Gastroesophageal sphincter (tissue), 4 donors: ENCODE measurements at regions not wholly inside any gene's neighbourhood (a gene's known extent, or its start where the extent isn't known, plus 50 kb on each side); places are given as distances from the start of the nearest gene placed in this dataset.
A peak's percentile ranks its signal among the peaks of the same experiment; 100 is the strongest.

Source experiments
- ATAC-seq: fragments of 150-250 bp; one replicate; pipeline ENCODE4 v1.9.1; 2016; ENCODE audit warnings: mild to moderate bottlenecking, moderate library complexity
- H3K27ac ChIP-seq, 4 donors: fragments of 200-600 bp; sonication (generic) in 3 of 4; 1 replicate in 3 of 4; 2 replicates in 1 of 4; pipeline ENCODE4 v1.5.1; 2016 to 2019
- H3K27me3 ChIP-seq: fragments of 200-600 bp; sonication (generic); one replicate; pipeline ENCODE4 v1.5.1; 2019
- H3K36me3 ChIP-seq, 2 donors: fragments of 200-600 bp; sonication (generic); one replicate each; pipeline ENCODE4 v1.5.1; 2019; ENCODE audit warnings: control low read depth in 1 of 2
- H3K4me1 ChIP-seq, 3 donors: fragments of 200-600 bp; sonication (generic); 1 replicate in 2 of 3; 2 replicates in 1 of 3; pipeline ENCODE4 v1.5.1; 2016 to 2019; ENCODE audit warnings: control low read depth in 2 of 3
- H3K4me3 ChIP-seq, 2 donors: fragments of 200-600 bp; sonication (generic); one replicate each; pipeline ENCODE4 v1.5.1; 2019; ENCODE audit warnings: mild to moderate bottlenecking in 1 of 2, moderate library complexity in 1 of 2
- H3K9me3 ChIP-seq, 3 donors: fragments of 200-600 bp; sonication (generic); one replicate each; pipeline ENCODE4 v1.5.1; 2017 to 2019; ENCODE audit warnings: control low read depth in 2 of 3
- CTCF ChIP-seq, 4 experiments: fragments of 200-600 bp in 2 of 4; fragments of 450-650 bp in 2 of 4; sonication (generic) in 1 of 4; IDR thresholded peaks; one replicate each; pipeline ENCODE4 v1.5.1; 2017 to 2019; ENCODE audit warnings: antibody characterized with exemption in 4 of 4, mild to moderate bottlenecking in 2 of 4, moderate library complexity in 2 of 4
- EP300 ChIP-seq: sonication (generic); formaldehyde crosslinking; IDR thresholded peaks from one replicate; pipeline ENCODE4 v1.6.1; 2017; ENCODE audit warnings: antibody characterized with exemption, mild to moderate bottlenecking
- POLR2A ChIP-seq, 2 donors: fragments of 450-650 bp; IDR thresholded peaks; one replicate each; pipeline ENCODE4 v1.6.1; 2017; ENCODE audit warnings: antibody characterized with exemption in 2 of 2, mild to moderate bottlenecking in 2 of 2, moderate library complexity in 1 of 2
- POLR2AphosphoS5 ChIP-seq: sonication (generic); formaldehyde crosslinking; IDR thresholded peaks from one replicate; pipeline ENCODE4 v1.6.1; 2017; ENCODE audit warnings: antibody characterized with exemption
- WGBS, 2 donors: methylation state at CpG; one replicate each; pipeline ENCODE4 v1.1.5; 2018; ENCODE audit warnings: low coverage in 1 of 2; 5-methylcytosine and 5-hydroxymethylcytosine counted together
- small RNA-seq, 4 donors: library from RNA; depleted of rRNA; stranded (forward); fragments of <200 nt; gene quantifications; one replicate each; pipeline ENCODE3, GENCODE V24; 2016

GRCh38 chrX:82813671-82814078 lies 694.4 kb upstream of the POU3F4 start:
- TF ChIP-seq EP300 (no peak), POLR2AphosphoS5 (peak; percentile 18), CTCF (IDR thresholded peaks at IDR 0.05) (no peak), POLR2A (IDR thresholded peaks at IDR 0.05) (no peak)
- H3K4me3 ChIP-seq: no peak overlapping the region
- H3K9me3 ChIP-seq: no peaks in the 10 kb centered on the region
- H3K27ac ChIP-seq: no peak overlapping the region
- ATAC-seq: no peak
- H3K4me1 ChIP-seq: no peaks in the 10 kb centered on the region
- no peaks in the 10 kb centered on the region for H3K27me3 ChIP-seq
- no peaks in the 10 kb centered on the region for H3K36me3 ChIP-seq
- 40 to 57% methylated on average over 1 of the region's 1 CpG for WGBS, 2 donors

- Histone ChIP-seq H3K36me3 (no peaks in the 10 kb centered on the region), H3K27ac (no peak overlapping the region), H3K4me1 (no peaks in the 10 kb centered on the region), H3K27me3 (no peaks in the 10 kb centered on the region), H3K9me3 (no peaks in the 10 kb centered on the region), H3K4me3 (no peak overlapping the region)
- no peak for ATAC-seq
- 48 to 65% methylated on average over 3 of the region's 3 CpGs for WGBS, 2 donors
- no peak for TF ChIP-seq EP300
- TF ChIP-seq CTCF (IDR thresholded peaks at IDR 0.05): no peak
- TF ChIP-seq POLR2AphosphoS5: no peak
- TF ChIP-seq POLR2A (IDR thresholded peaks at IDR 0.05): no peak
These were observed 692.1 kb upstream of the POU3F4 start for GRCh38 chrX:82816001-82816400.

- no peaks in the 10 kb centered on the region for H3K9me3 ChIP-seq
- no peak overlapping the region for H3K4me3 ChIP-seq
- H3K27ac ChIP-seq: no peak overlapping the region
- WGBS, 2 donors: 56 to 61% methylated on average over 1 to 2 of the region's 2 CpGs
- TF ChIP-seq POLR2A (IDR thresholded peaks at IDR 0.05) (no peak), EP300 (no peak), CTCF (IDR thresholded peaks at IDR 0.05) (no peak), POLR2AphosphoS5 (no peak)
- H3K27me3 ChIP-seq: no peaks in the 10 kb centered on the region
- H3K36me3 ChIP-seq: no peaks in the 10 kb centered on the region
- no peaks in the 10 kb centered on the region for H3K4me1 ChIP-seq
- ATAC-seq: no peak
These were observed 691.5 kb upstream of the POU3F4 start for GRCh38 chrX:82816562-82816961.

DNA sequence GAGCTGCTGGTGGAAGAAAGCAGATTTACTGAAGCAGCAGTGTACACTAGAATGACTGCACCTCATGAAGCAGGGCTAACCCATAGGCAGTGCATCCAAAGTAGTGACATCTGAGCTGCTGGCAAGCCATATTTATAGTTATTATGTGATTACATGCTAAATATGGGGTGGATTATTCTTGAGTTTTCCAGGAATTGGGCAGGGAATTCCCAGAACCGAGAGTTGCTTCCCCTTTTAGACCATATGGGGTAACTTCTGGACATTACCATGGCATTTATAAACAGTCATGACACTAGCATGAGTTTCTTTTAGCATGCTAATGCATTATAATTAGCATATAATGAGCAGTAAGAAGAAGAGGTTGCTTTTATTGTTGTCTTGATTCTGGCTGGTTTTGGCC lies 665.8 kb upstream of the POU3F4 start:
- H3K27ac ChIP-seq: no peak overlapping the region
- no peaks in the 10 kb centered on the region for H3K36me3 ChIP-seq
- ATAC-seq: no peak
- no peak overlapping the region for H3K4me3 ChIP-seq
- TF ChIP-seq POLR2A (IDR thresholded peaks at IDR 0.05): no peak
- TF ChIP-seq POLR2AphosphoS5: no peak
- TF ChIP-seq CTCF (IDR thresholded peaks at IDR 0.05): no peak
- TF ChIP-seq EP300: no peak
- no peaks in the 10 kb centered on the region for H3K4me1 ChIP-seq
- H3K9me3 ChIP-seq: no peaks in the 10 kb centered on the region
- no peaks in the 10 kb centered on the region for H3K27me3 ChIP-seq
- WGBS, 2 donors: 0 to 60% methylated on average over 1 of the region's 1 CpG

GRCh38 chrX:82848111-82848510 lies 660.0 kb upstream of the POU3F4 start:
- H3K36me3 ChIP-seq: no peaks in the 10 kb centered on the region
- TF ChIP-seq EP300 (no peak), POLR2A (IDR thresholded peaks at IDR 0.05) (no peak), POLR2AphosphoS5 (no peak), CTCF (IDR thresholded peaks at IDR 0.05) (no peak)
- no peaks in the 10 kb centered on the region for H3K4me1 ChIP-seq
- ATAC-seq: no peak
- no peaks in the 10 kb centered on the region for H3K9me3 ChIP-seq
- WGBS, 2 donors: 73 to 93% methylated on average over 3 to 4 of the region's 4 CpGs
- H3K4me3 ChIP-seq: no peak overlapping the region
- no peak overlapping the region for H3K27ac ChIP-seq
- no peaks in the 10 kb centered on the region for H3K27me3 ChIP-seq

Small RNA genes lying in the stretch of these regions (small RNA-seq; reads per million reads assigned to genes)
- 0 reads per million in 4 donors for gene RF00394
